ENCODE measurements at regions not wholly inside any gene's neighbourhood (a gene's known extent, or its start where the extent isn't known, plus 50 kb on each side); places are given as distances from the start of the nearest gene placed in this dataset.
"Not testable (repeated sequence)": the region's sequence is repeated elsewhere in the genome, so short reads cannot be mapped to it uniquely, and the experiment has no call there.

DNA sequence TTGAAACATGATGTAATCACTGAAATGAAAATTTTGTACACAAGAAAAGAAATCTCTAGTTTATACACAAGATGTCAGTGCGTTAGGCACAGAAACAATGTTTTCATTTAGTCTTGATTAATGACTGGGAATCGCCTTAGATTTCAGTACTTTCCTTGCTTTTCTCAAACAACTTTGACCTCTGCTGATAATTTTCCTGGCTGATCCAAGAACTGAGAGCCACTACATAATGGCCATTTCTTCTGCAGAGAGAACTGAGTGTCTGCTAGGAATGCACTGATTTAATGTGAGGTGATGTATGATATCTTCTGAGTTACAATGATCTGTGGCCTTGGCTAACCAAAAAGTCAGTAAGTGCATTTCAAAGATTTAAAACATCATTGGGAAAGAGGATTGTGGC, 308.1 kb downstream of the CTH start:
- DNase-seq (ENCODE audit: insufficient read length, low spot score) (no peak), FAIRE-seq (no peak)
- TF ChIP-seq POLR2A (IDR thresholded peaks at IDR 0.05; ENCODE audit: low read depth, low read length) = no peak

DNA sequence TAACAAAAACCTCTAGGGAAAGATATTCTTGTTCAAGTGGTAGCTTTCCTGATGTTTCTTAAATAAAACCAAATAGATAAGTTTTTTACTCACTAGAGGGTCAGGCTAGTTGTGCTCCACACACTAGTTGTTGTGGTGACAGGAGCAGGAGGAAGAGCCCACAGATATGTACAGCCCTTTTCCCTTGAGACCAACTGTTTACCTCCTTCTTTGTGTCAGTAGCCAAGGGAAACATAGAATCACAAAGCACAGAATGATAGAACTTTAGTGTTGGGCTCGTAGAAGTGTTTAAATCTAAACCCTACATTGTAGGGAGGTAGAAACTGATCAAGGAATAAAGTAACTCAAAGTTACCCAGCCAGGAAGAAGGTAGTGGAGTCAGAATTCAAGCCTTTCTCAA, 309.0 kb downstream of the CTH start:
- TF ChIP-seq SPI1 (IDR thresholded peaks at IDR 0.05; ENCODE audit: low read depth, low read length) = no peak
- no peak for TF ChIP-seq TAF1 (IDR thresholded peaks at IDR 0.05; ENCODE audit: low read depth, low read length)
- no peak for TF ChIP-seq POLR2A (IDR thresholded peaks at IDR 0.05; ENCODE audit: low read depth, low read length)
- no peak for FAIRE-seq
- no peak for DNase-seq (ENCODE audit: insufficient read length, low spot score)

GRCh38 chr1:70720521-70720920, 309.5 kb downstream of the CTH start:
- no peak for TF ChIP-seq PAX5 (IDR thresholded peaks at IDR 0.05; ENCODE audit: insufficient read depth, low read length, severe bottlenecking)
- TF ChIP-seq SPI1 (IDR thresholded peaks at IDR 0.05; ENCODE audit: low read depth, low read length) = no peak
- TF ChIP-seq POU2F2 (IDR thresholded peaks at IDR 0.05; ENCODE audit: low read depth, low read length) = no peak
- TF ChIP-seq POLR2A (IDR thresholded peaks at IDR 0.05; ENCODE audit: low read depth, low read length) = no peak
- no peak for TF ChIP-seq POLR2AphosphoS5 (IDR thresholded peaks at IDR 0.05; ENCODE audit: low read depth, low read length)
- no peak for TF ChIP-seq TAF1 (IDR thresholded peaks at IDR 0.05; ENCODE audit: low read depth, low read length)
- no peak for FAIRE-seq
- no peak for DNase-seq (ENCODE audit: insufficient read length, low spot score)

- FAIRE-seq (no peak), DNase-seq (ENCODE audit: insufficient read length, low spot score) (no peak)
- TF ChIP-seq TAF1 (IDR thresholded peaks at IDR 0.05; ENCODE audit: low read depth, low read length) = no peak
- TF ChIP-seq POU2F2 (IDR thresholded peaks at IDR 0.05; ENCODE audit: low read depth, low read length) = no peak
- no peak for TF ChIP-seq POLR2A (IDR thresholded peaks at IDR 0.05; ENCODE audit: low read depth, low read length)
- no peak for TF ChIP-seq PAX5 (IDR thresholded peaks at IDR 0.05; ENCODE audit: insufficient read depth, low read length, severe bottlenecking)
- TF ChIP-seq SPI1 (IDR thresholded peaks at IDR 0.05; ENCODE audit: low read depth, low read length) = no peak
- no peak for TF ChIP-seq POLR2AphosphoS5 (IDR thresholded peaks at IDR 0.05; ENCODE audit: low read depth, low read length)
Observed at GRCh38 chr1:70727886-70728489, 316.9 kb downstream of the CTH start.

DNA sequence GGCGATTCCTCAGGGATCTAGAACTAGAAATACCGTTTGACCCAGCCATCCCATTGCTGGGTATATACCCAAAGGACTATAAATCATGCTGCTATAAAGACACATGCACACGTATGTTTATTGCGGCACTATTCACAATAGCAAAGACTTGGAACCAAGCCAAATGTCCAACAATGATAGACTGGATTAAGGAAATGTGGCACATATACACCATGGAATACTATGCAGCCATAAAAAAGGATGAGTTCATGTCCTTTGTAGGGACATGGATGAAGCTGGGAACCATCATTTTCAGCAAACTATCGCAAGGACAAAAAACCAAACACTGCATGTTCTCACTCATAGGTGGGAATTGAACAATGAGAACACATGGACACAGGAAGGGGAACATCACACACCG, 311.1 kb downstream of the PTGER3 start:
- DNase-seq (ENCODE audit: insufficient read length, low spot score); FAIRE-seq: not testable (repeated sequence)

DNA sequence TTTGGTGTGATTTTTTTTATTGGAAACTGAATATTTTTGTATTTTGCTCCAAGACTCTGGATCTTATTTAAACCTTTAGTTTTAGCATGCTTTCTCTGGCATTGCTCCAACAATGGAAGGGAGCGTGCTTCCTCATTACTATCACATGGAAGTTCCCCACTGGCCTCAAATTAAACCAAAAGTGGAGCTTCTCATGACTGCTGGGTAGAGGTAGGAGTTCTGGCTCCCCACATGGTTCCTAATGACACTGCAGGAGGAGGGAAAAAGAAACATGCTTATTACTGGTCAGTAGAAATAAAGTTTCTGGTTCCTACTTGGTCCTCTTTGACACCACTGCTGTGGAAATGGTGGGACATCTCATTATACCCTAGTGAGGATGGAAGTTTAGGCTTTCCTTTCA, 310.5 kb downstream of the PTGER3 start:
- FAIRE-seq (no peak), DNase-seq (ENCODE audit: insufficient read length, low spot score) (no peak)
- TF ChIP-seq PAX5 (IDR thresholded peaks at IDR 0.05; ENCODE audit: insufficient read depth, low read length, severe bottlenecking) (no peak), POLR2AphosphoS5 (IDR thresholded peaks at IDR 0.05; ENCODE audit: low read depth, low read length) (no peak), POU2F2 (IDR thresholded peaks at IDR 0.05; ENCODE audit: low read depth, low read length) (no peak), POLR2A (IDR thresholded peaks at IDR 0.05; ENCODE audit: low read depth, low read length) (no peak), TAF1 (IDR thresholded peaks at IDR 0.05; ENCODE audit: low read depth, low read length) (no peak), SPI1 (IDR thresholded peaks at IDR 0.05; ENCODE audit: low read depth, low read length) (no peak)

- TF ChIP-seq TAF1 (IDR thresholded peaks at IDR 0.05; ENCODE audit: low read depth, low read length) (no peak), POU2F2 (IDR thresholded peaks at IDR 0.05; ENCODE audit: low read depth, low read length) (no peak), POLR2A (IDR thresholded peaks at IDR 0.05; ENCODE audit: low read depth, low read length) (no peak), SPI1 (IDR thresholded peaks at IDR 0.05; ENCODE audit: low read depth, low read length) (no peak), PAX5 (IDR thresholded peaks at IDR 0.05; ENCODE audit: insufficient read depth, low read length, severe bottlenecking) (no peak), POLR2AphosphoS5 (IDR thresholded peaks at IDR 0.05; ENCODE audit: low read depth, low read length) (no peak)
- no peak for DNase-seq (ENCODE audit: insufficient read length, low spot score)
Observed at GRCh38 chr1:70738624-70739023, 309.0 kb downstream of the PTGER3 start.

GRCh38 chr1:70745199-70745598, 302.4 kb downstream of the PTGER3 start:
- DNase-seq (ENCODE audit: insufficient read length, low spot score) (no peak), FAIRE-seq (no peak)
- TF ChIP-seq POU2F2 (IDR thresholded peaks at IDR 0.05; ENCODE audit: low read depth, low read length) (no peak), PAX5 (IDR thresholded peaks at IDR 0.05; ENCODE audit: insufficient read depth, low read length, severe bottlenecking) (no peak), SPI1 (IDR thresholded peaks at IDR 0.05; ENCODE audit: low read depth, low read length) (no peak), POLR2A (IDR thresholded peaks at IDR 0.05; ENCODE audit: low read depth, low read length) (no peak), POLR2AphosphoS5 (IDR thresholded peaks at IDR 0.05; ENCODE audit: low read depth, low read length) (no peak), TAF1 (IDR thresholded peaks at IDR 0.05; ENCODE audit: low read depth, low read length) (no peak)

More at GRCh38 chr1:70738624-70739023, 309.0 kb downstream of the PTGER3 start:
- no peak for FAIRE-seq

- not testable (repeated sequence) for DNase-seq (ENCODE audit: insufficient read length, low spot score); FAIRE-seq
Observed at GRCh38 chr1:70746062-70746461, 301.6 kb downstream of the PTGER3 start.

DNA sequence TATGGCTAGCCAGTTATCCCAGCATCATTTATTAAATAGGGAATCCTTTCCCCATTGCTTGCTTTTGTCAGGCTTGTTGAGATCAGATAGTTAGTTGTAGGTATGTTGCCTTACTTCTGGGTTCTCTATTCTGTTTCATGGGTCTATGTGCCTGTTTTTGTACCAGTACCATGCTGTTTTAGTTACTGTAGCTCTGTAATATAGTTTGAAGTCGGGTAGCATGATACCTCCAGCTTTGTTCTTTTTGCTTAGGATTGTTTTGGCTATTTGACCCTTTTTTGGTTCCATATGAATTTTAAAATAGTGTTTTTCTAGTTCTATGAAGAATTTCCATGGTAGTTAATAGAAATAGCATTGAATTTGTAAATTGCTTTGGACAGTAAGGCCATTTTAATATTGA, 300.5 kb downstream of the PTGER3 start:
- not testable (repeated sequence) for DNase-seq (ENCODE audit: insufficient read length, low spot score); FAIRE-seq

- DNase-seq (ENCODE audit: insufficient read length, low spot score); FAIRE-seq: not testable (repeated sequence)
Observed at GRCh38 chr1:70751676-70752287, 295.8 kb downstream of the PTGER3 start.

All from GM12891 (cell line).